Dendritic cell treated with granulocyte-macrophage colony-stimulating factor and Interleukin-4, amounts not matched to agents 40 ng/mL and 50 ng/mL, for 4 days (primary cell): ENCODE measurements at regions not wholly inside any gene's neighbourhood (a gene's known extent, or its start where the extent isn't known, plus 50 kb on each side); places are given as distances from the start of the nearest gene placed in this dataset.
"Not testable (repeated sequence)": the region's sequence is repeated elsewhere in the genome, so short reads cannot be mapped to it uniquely, and the experiment has no call there.

ENCODE experiments used
- H3K27ac Mint-ChIP-seq: one replicate; pipeline ENCODE4 v1.8.0; 2022; ENCODE audit warnings: mild to moderate bottlenecking, mixed read lengths
- H3K27me3 Mint-ChIP-seq: one replicate; pipeline ENCODE4 v1.8.0; 2022; ENCODE audit warnings: mild to moderate bottlenecking, mixed read lengths
- H3K36me3 Mint-ChIP-seq: one replicate; pipeline ENCODE4 v1.8.0; 2022; ENCODE audit warnings: low read depth, mixed read lengths
- H3K4me1 Mint-ChIP-seq: one replicate; pipeline ENCODE4 v1.8.0; 2022; ENCODE audit warnings: low read depth, mixed read lengths
- H3K4me3 Mint-ChIP-seq: one replicate; pipeline ENCODE4 v1.8.0; 2022; ENCODE audit warnings: mild to moderate bottlenecking, moderate library complexity, mixed read lengths
- H3K9me3 Mint-ChIP-seq: one replicate; pipeline ENCODE4 v1.8.0; 2022; ENCODE audit warnings: mixed read lengths
- intact Hi-C: fragments of 100-400 bp; cut with micrococcal nuclease; formaldehyde crosslinking; loops from one replicate; pipeline ENCODE4 v1.15.0; 2022

DNA sequence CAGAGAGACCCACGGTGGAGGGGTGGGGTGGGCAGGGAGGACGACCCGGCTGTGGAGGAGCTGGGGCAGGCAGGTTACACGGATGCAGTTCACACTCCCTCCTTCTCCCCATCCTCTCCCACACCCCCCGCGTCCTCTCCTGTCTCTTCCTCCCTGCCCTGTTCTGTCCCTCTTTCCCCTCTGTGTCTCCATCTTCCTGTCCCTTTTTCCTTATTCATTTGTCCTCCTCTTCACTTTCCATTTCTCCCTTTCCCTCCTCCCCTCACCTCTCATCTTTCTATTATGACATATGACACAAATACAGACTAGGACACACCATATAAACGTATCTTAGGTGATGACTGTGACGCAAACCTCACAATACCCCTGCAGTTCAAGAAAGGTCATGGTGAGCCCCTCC is 96.6 kb downstream of the SCGB2B2 start:
- Mint-ChIP-seq H3K4me1 (no peaks in the 10 kb centered on the region), H3K27ac (no peak overlapping the region), H3K4me3 (no peak overlapping the region), H3K9me3 (peaks cover 30% of the 10 kb centered on the region), H3K36me3 (no peaks in the 10 kb centered on the region), H3K27me3 (peaks cover 10% of the 10 kb centered on the region)
- intact Hi-C loops = no loop called here

DNA sequence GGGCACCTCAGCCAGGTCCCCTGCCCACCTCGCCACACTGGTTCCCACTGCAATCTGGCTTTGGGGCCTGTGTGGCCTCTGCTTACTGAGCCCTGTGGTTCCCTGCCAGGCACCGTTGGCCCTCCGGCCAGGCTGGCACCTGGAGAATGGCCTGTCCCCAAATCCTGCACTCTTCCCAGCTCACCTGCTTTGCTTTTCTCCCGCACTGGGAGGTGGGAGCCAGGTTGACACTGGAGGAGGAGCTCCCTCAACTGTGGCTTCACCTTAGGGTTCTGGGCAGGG is 97.0 kb downstream of the SCGB2B2 start:
- no peak overlapping the region for H3K4me3 Mint-ChIP-seq
- H3K9me3 Mint-ChIP-seq = peaks cover 30% of the 10 kb centered on the region
- peaks cover 10% of the 10 kb centered on the region for H3K27me3 Mint-ChIP-seq
- no peaks in the 10 kb centered on the region for H3K4me1 Mint-ChIP-seq
- intact Hi-C loops = no loop called here
- H3K36me3 Mint-ChIP-seq = no peaks in the 10 kb centered on the region
- no peak overlapping the region for H3K27ac Mint-ChIP-seq

DNA sequence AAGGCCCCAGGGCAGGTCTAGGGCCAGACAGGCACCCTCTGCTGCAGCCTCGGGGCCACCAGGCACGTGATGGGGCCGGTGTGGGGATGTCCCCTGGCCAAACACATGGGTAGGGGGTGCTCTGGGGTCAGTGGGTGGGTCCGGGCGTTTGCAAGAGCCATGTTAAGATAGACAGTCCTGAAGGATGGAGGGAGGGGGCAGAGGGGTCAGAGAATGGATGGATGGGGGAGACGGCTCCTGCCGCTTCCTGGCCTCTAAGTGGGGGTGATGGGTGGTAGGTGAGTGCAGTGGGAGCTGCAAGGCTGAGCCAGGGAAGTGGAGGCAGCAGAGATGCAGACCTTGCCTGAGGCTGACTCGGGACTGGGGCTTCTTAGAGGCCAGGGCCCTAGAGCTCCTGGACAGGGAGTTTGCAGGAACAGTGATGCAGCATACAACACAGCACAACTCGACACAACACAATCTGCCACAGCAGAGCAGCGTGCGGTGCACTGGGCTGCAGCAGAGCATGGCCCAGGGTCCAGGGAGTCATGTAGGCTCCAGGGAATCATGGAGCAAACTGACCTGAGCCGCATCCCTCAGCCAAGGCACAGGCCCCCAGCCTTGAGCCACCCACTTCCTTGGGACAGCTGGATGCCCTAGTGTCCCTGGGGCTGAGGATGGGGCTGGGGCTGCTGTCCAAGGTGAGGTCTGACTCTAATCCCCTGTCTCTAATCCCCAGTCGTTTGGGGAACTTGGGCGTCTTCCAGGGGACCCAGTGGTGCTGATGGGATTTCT is 97.5 kb downstream of the SCGB2B2 start:
- no peaks in the 10 kb centered on the region for H3K36me3 Mint-ChIP-seq
- no peak overlapping the region for H3K4me3 Mint-ChIP-seq
- intact Hi-C loops = no loop called here
- H3K27me3 Mint-ChIP-seq = peaks cover 10% of the 10 kb centered on the region
- H3K9me3 Mint-ChIP-seq = peaks cover 29% of the 10 kb centered on the region
- H3K27ac Mint-ChIP-seq = no peak overlapping the region
- no peaks in the 10 kb centered on the region for H3K4me1 Mint-ChIP-seq

DNA sequence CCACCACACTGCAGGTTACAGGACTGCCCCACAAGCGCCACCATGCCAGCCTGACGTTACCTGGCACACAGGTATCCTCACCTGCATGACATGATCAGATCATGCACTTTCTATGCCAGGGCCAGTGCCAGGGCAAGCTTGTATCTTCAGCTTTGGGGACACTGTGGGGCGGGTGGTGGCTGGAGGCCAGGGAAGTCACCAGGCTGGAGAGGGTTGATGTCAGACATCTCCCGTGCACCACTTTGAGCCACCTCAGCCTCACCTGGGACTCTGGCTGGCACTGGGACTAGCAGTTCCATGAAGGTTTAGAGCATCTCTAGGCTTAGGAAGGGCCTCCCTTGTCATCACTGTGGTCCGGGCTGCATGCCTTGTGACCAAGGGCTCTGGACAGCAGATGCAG is 97.2 kb downstream of the WTIP start:
- H3K4me1 Mint-ChIP-seq = no peaks in the 10 kb centered on the region

DNA sequence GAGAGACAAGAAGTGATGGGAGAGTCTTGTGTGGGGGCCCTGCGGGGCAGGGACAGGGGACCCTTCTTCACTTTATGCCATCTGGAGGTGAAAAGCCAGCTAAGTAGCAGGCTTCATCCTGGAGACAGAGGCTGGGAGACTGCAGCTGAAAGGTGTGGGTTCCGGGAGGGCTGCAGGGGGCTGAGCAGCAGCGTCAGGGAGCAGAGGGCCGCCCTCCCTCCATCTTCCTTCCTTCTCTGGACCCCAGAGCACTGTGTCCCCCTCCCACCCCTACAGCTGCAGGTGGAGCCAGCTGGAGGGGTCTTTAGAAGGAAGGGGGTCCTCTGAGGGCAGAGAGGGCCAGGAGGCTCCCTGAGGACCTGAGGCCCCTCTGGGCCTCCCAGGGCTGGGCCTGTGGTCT is 96.6 kb downstream of the WTIP start:
- H3K4me1 Mint-ChIP-seq = no peaks in the 10 kb centered on the region
- H3K36me3 Mint-ChIP-seq = no peaks in the 10 kb centered on the region
- H3K27me3 Mint-ChIP-seq = peaks cover 10% of the 10 kb centered on the region
- no peak overlapping the region for H3K4me3 Mint-ChIP-seq
- H3K9me3 Mint-ChIP-seq = peaks cover 39% of the 10 kb centered on the region
- intact Hi-C loops = no loop called here
- H3K27ac Mint-ChIP-seq = no peak overlapping the region

More for the DNA sequence above, 97.2 kb downstream of the WTIP start:
- Mint-ChIP-seq H3K4me3 (no peak overlapping the region), H3K9me3 (peaks cover 34% of the 10 kb centered on the region), H3K36me3 (no peaks in the 10 kb centered on the region), H3K27me3 (peaks cover 10% of the 10 kb centered on the region), H3K27ac (no peak overlapping the region)
- intact Hi-C loops = no loop called here

DNA sequence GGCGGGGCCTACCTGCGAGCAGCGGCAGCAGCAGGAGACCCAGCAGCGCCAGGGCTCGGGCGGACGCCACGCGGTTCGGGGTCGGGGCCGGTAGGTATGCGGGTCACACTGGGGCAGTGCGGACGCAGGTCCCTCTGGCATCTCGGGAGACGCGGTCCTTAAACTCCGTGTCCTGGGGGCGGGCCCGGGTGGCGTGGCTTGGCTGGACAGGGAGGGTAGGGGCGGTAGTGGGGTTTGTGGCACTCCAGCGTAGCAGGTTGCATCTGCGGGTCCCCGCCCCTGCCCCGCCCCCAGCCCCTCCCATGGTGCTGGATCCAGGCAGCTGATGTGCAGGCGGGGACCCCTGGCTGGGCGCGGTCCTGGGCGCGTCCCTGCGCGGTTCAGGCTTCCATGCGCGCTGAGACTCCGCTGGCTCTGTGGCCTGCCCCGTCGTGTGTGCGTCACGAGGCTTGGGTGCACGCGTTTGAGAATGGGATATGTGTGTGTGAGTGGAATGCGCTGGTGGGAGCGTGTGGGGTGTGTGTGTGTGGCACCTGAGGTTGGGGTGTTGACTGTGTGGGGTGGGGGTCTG is 96.1 kb downstream of the WTIP start:
- H3K4me3 Mint-ChIP-seq = no peak overlapping the region
- H3K9me3 Mint-ChIP-seq = peaks cover 45% of the 10 kb centered on the region
- peaks cover 10% of the 10 kb centered on the region for H3K27me3 Mint-ChIP-seq
- intact Hi-C loops = no loop called here
- no peaks in the 10 kb centered on the region for H3K36me3 Mint-ChIP-seq
- no peak overlapping the region for H3K27ac Mint-ChIP-seq
- H3K4me1 Mint-ChIP-seq = no peaks in the 10 kb centered on the region

DNA sequence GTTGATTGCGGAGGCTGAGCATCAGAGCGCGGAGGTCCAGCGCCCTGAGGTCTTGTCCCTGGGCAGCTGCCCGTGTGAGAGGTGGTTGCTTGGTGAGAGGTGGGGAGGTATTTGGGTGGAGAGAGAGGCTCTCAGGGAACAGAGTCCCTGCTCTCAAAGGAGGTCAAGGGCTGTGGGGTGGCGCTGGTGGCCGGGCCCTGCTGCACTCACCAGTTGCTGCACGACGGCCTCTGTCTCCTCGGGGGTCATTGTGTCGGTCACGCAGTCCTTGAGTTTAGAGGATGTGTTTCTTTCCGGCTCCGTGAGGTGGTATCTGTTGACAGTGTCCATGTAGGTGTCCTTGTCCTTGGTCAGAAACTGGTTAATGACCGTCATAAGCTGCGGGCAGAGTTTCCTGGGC is 95.5 kb downstream of the WTIP start:
- no peaks in the 10 kb centered on the region for H3K36me3 Mint-ChIP-seq
- peaks cover 10% of the 10 kb centered on the region for H3K27me3 Mint-ChIP-seq
- intact Hi-C loops = no loop called here
- peaks cover 47% of the 10 kb centered on the region for H3K9me3 Mint-ChIP-seq
- no peaks in the 10 kb centered on the region for H3K4me1 Mint-ChIP-seq
- no peak overlapping the region for H3K27ac Mint-ChIP-seq
- H3K4me3 Mint-ChIP-seq = no peak overlapping the region

DNA sequence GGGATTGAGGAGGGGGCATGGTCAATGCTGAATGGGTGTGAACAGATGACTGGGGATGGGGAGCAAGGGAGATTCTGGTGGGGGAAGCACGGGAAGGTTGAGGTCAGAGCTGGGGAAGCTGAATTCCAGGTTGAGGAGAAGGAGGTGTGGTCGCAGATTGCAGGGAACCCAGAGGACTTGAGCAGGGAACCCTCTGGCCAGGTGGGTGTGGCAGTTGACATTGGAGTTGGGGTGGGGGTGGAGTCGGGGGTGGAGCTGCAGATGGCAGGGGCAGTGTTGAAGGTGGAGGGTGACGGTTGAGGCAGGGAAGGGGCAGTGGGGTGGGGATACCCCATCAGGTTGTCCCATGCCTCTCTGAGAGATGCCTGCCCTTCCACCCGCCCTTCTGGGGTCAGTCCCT is 94.7 kb downstream of the WTIP start:
- no peaks in the 10 kb centered on the region for H3K36me3 Mint-ChIP-seq
- H3K4me3 Mint-ChIP-seq = no peak overlapping the region
- no peaks in the 10 kb centered on the region for H3K4me1 Mint-ChIP-seq
- no peak overlapping the region for H3K27ac Mint-ChIP-seq
- H3K27me3 Mint-ChIP-seq = peaks cover 10% of the 10 kb centered on the region
- H3K9me3 Mint-ChIP-seq = peaks cover 49% of the 10 kb centered on the region
- intact Hi-C loops = no loop called here

DNA sequence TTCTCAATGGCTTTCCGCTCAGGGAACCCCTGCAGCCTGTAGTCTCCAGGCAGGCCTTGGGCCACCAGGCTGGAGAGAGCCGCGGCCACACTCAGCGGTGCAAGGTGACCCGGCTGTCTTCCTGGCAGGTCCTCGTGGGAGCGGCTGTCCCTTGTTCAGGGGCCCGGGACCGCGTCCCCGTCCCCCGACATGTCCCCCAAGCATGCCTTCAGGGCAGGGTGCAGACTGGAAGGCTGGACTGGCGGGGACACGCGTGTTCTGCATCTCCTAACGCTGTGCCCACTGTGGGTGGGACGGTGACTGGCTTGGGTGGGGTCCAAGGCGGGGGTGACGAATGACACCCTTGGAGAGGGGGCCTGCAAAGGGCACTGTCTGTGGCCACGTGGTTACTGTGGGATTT is 93.6 kb downstream of the WTIP start:
- intact Hi-C loops = no loop called here
- Mint-ChIP-seq H3K9me3 (peaks cover 60% of the 10 kb centered on the region), H3K4me3 (no peak overlapping the region), H3K36me3 (no peaks in the 10 kb centered on the region), H3K4me1 (no peaks in the 10 kb centered on the region), H3K27me3 (peaks cover 10% of the 10 kb centered on the region), H3K27ac (no peak overlapping the region)

DNA sequence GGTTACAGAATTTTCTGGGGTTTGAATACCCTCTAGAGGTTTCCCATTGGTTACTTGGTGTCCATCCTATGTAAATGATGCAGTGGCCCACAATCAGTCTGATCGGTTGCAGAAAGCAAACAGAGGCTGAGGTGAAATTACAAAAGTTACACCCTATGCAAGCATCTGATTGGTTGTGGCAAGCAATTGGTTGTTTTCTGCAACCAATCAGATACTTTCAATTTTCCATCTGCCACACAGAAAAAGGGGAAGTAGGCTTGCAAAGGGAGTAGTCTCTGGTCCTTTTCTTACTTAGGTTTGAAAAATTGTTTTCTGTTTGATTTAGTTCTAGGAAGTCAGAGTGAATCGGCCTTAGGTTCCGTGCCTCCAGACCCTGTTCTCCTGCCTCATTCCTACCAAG is 93.1 kb downstream of the WTIP start:
- Mint-ChIP-seq H3K4me1 (no peaks in the 10 kb centered on the region), H3K9me3 (peaks cover 64% of the 10 kb centered on the region), H3K4me3 (no peak overlapping the region), H3K36me3 (no peaks in the 10 kb centered on the region), H3K27me3 (peaks cover 10% of the 10 kb centered on the region), H3K27ac (no peak overlapping the region)
- intact Hi-C loops = no loop called here

DNA sequence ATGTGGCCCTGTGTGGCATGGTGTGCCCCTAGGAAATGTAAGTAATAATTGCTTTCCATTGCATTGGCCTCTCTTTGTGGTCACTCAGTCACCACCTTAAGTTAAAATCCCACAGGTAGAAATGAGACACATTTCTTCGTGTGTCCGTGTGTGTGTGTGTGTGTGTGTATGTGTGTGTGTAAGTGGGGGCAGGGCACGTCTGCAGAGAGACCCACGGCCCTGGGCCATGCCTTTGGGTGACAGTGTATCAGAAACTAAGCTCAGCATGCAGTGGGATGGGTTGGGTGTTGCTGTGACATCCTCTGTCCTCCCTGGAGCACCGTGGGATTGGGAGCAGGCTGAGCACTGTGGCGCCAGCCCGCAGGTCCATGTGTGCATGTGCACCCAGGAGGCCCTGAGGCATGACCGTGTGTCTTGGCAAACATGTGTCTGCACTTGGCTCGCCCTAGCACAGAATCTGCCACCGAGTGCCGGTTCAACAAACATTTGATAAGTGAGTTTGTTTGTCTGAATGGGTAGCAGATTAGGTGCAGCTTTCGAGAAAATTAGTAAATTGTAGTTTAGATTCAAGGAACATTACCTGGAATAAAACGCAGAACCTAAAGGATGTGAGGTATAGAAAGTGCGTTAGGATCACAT is 91.8 kb downstream of the WTIP start:
- intact Hi-C loops = no loop called here
- peaks cover 10% of the 10 kb centered on the region for H3K27me3 Mint-ChIP-seq
- no peak overlapping the region for H3K4me3 Mint-ChIP-seq
- H3K27ac Mint-ChIP-seq = no peak overlapping the region
- peaks cover 73% of the 10 kb centered on the region for H3K9me3 Mint-ChIP-seq
- no peaks in the 10 kb centered on the region for H3K36me3 Mint-ChIP-seq
- H3K4me1 Mint-ChIP-seq = no peaks in the 10 kb centered on the region

DNA sequence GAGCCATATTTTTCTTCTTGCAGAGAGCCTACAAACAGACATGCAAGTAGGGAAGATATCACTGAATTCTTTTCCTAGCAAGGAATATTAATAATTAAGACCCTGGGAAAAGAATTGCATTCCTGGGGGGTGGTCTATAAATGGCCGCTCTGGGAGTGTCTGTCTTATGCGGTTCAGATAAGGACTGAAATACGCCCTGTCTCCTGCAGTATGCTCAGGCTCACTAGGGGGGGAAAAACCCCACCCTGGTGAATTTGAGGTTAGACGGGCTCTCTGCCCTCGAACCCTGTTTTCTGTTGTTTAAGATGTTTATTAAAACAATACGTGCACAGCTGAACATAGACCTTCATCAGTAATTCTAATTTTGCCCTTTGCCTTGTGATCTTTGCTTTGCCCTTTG is 88.6 kb downstream of the WTIP start:
- H3K27ac Mint-ChIP-seq, H3K27me3 Mint-ChIP-seq, intact Hi-C loops, H3K4me1 Mint-ChIP-seq, H3K36me3 Mint-ChIP-seq, H3K4me3 Mint-ChIP-seq: not testable (repeated sequence)
- peaks cover 85% of the 10 kb centered on the region for H3K9me3 Mint-ChIP-seq

DNA sequence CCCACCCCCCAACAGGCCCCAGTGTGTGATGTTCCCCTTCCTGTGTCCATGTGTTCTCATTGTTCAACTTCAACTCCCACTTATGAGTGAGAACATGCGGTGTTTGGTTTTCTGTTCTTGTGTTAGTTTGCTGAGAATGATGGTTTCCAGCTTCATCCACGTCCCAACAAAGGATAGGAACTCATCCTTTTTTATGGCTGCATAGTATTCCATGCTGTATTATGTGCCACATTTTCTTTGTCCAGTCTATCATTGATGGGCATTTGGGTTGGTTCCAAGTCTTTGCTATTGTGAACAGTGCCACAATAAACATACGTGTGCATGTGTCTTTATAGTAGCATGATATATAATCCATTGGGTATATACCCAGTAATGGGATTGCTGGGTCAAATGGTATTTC is 80.8 kb downstream of the WTIP start:
- H3K36me3 Mint-ChIP-seq, H3K4me1 Mint-ChIP-seq, H3K4me3 Mint-ChIP-seq, intact Hi-C loops, H3K27me3 Mint-ChIP-seq, H3K27ac Mint-ChIP-seq: not testable (repeated sequence)
- peaks cover 37% of the 10 kb centered on the region for H3K9me3 Mint-ChIP-seq
